ENCODE measurements at regions not wholly inside any gene's neighbourhood (a gene's known extent, or its start where the extent isn't known, plus 50 kb on each side); places are given as distances from the start of the nearest gene placed in this dataset.

- Mint-ChIP-seq H3K27ac (peak overlapping the region; percentile 93), H3K27me3 (no peaks in the 10 kb centered on the region), H3K4me3 (no peak overlapping the region), H3K4me1 (peaks cover 33% of the 10 kb centered on the region), H3K36me3 (ENCODE audit: low read depth) (peaks cover 5% of the 10 kb centered on the region)
- DNase-seq (no peak), ATAC-seq (no peak)
- H3K9me3 ChIP-seq (ENCODE audit: control insufficient read depth, low read length, poor library complexity, severe bottlenecking) = no peaks in the 10 kb centered on the region
Observed at GRCh38 chr5:160479220-160479619, 57.6 kb downstream of the PTTG1 start.

- DNase-seq (no peak), ATAC-seq (no peak)
- Mint-ChIP-seq H3K4me3 (no peak overlapping the region), H3K27ac (peak overlapping the region; percentile 93), H3K27me3 (no peaks in the 10 kb centered on the region), H3K36me3 (ENCODE audit: low read depth) (peaks cover 5% of the 10 kb centered on the region), H3K4me1 (peaks cover 32% of the 10 kb centered on the region)
- H3K9me3 ChIP-seq (ENCODE audit: control insufficient read depth, low read length, poor library complexity, severe bottlenecking) = no peaks in the 10 kb centered on the region
Observed at GRCh38 chr5:160479926-160480325, 58.3 kb downstream of the PTTG1 start.

GRCh38 chr5:160480652-160481051 is 59.0 kb downstream of the PTTG1 start:
- no peak for DNase-seq
- no peaks in the 10 kb centered on the region for H3K9me3 ChIP-seq (ENCODE audit: control insufficient read depth, low read length, poor library complexity, severe bottlenecking)
- no peak for ATAC-seq
- H3K27me3 Mint-ChIP-seq = no peaks in the 10 kb centered on the region
- peaks cover 32% of the 10 kb centered on the region for H3K4me1 Mint-ChIP-seq
- H3K4me3 Mint-ChIP-seq = no peak overlapping the region
- no peak overlapping the region for H3K27ac Mint-ChIP-seq
- H3K36me3 Mint-ChIP-seq (ENCODE audit: low read depth) = peaks cover 5% of the 10 kb centered on the region

- peaks cover 2% of the 10 kb centered on the region for H3K36me3 Mint-ChIP-seq (ENCODE audit: low read depth)
Observed at GRCh38 chr5:160484678-160485077, 63.0 kb downstream of the PTTG1 start.

GRCh38 chr5:160485364-160485969 is 63.8 kb downstream of the PTTG1 start:
- peak overlapping the region; percentile 85 for H3K27ac Mint-ChIP-seq
- no peaks in the 10 kb centered on the region for H3K27me3 Mint-ChIP-seq

More at GRCh38 chr5:160484678-160485077, 63.0 kb downstream of the PTTG1 start:
- no peak for ATAC-seq
- H3K27ac Mint-ChIP-seq = no peak overlapping the region
- no peaks in the 10 kb centered on the region for H3K27me3 Mint-ChIP-seq
- DNase-seq = no peak
- no peaks in the 10 kb centered on the region for H3K9me3 ChIP-seq (ENCODE audit: control insufficient read depth, low read length, poor library complexity, severe bottlenecking)
- peaks cover 17% of the 10 kb centered on the region for H3K4me1 Mint-ChIP-seq
- no peak overlapping the region for H3K4me3 Mint-ChIP-seq

GRCh38 chr5:160486573-160486972 is 64.9 kb downstream of the PTTG1 start:
- H3K4me1 Mint-ChIP-seq = peaks cover 17% of the 10 kb centered on the region
- no peaks in the 10 kb centered on the region for H3K27me3 Mint-ChIP-seq
- ATAC-seq (peak; percentile 81), DNase-seq (peak in 2 of 3 donors; percentile 23 to 24)
- H3K9me3 ChIP-seq (ENCODE audit: control insufficient read depth, low read length, poor library complexity, severe bottlenecking) = no peaks in the 10 kb centered on the region
- peak overlapping the region; percentile 33 for H3K4me3 Mint-ChIP-seq
- peaks cover 2% of the 10 kb centered on the region for H3K36me3 Mint-ChIP-seq (ENCODE audit: low read depth)
- peak overlapping the region; percentile 85 for H3K27ac Mint-ChIP-seq

More at GRCh38 chr5:160485364-160485969, 63.8 kb downstream of the PTTG1 start:
- H3K4me1 Mint-ChIP-seq = peaks cover 17% of the 10 kb centered on the region
- no peak for ATAC-seq
- no peak for DNase-seq
- H3K4me3 Mint-ChIP-seq = no peak overlapping the region
- no peaks in the 10 kb centered on the region for H3K9me3 ChIP-seq (ENCODE audit: control insufficient read depth, low read length, poor library complexity, severe bottlenecking)
- H3K36me3 Mint-ChIP-seq (ENCODE audit: low read depth) = peaks cover 2% of the 10 kb centered on the region

GRCh38 chr5:160488394-160489325 is 67.0 kb downstream of the PTTG1 start:
- ATAC-seq (no peak), DNase-seq (no peak)
- no peaks in the 10 kb centered on the region for H3K9me3 ChIP-seq (ENCODE audit: control insufficient read depth, low read length, poor library complexity, severe bottlenecking)
- Mint-ChIP-seq H3K4me3 (no peak overlapping the region), H3K4me1 (peaks cover 16% of the 10 kb centered on the region), H3K27me3 (peaks cover 3% of the 10 kb centered on the region), H3K36me3 (ENCODE audit: low read depth) (no peaks in the 10 kb centered on the region), H3K27ac (no peak overlapping the region)

- H3K9me3 ChIP-seq (ENCODE audit: control insufficient read depth, low read length, poor library complexity, severe bottlenecking) = no peaks in the 10 kb centered on the region
- DNase-seq = no peak
- no peak for ATAC-seq
- Mint-ChIP-seq H3K4me1 (peaks cover 10% of the 10 kb centered on the region), H3K4me3 (no peak overlapping the region), H3K36me3 (ENCODE audit: low read depth) (no peaks in the 10 kb centered on the region), H3K27ac (no peak overlapping the region), H3K27me3 (peaks cover 9% of the 10 kb centered on the region)
Observed at GRCh38 chr5:160491438-160491837, 69.8 kb downstream of the PTTG1 start.

GRCh38 chr5:160492565-160492964 is 70.9 kb downstream of the PTTG1 start:
- ATAC-seq (no peak), DNase-seq (no peak)
- no peaks in the 10 kb centered on the region for H3K36me3 Mint-ChIP-seq (ENCODE audit: low read depth)
- H3K9me3 ChIP-seq (ENCODE audit: control insufficient read depth, low read length, poor library complexity, severe bottlenecking) = no peaks in the 10 kb centered on the region
- peaks cover 13% of the 10 kb centered on the region for H3K27me3 Mint-ChIP-seq
- H3K4me1 Mint-ChIP-seq = peaks cover 2% of the 10 kb centered on the region
- H3K4me3 Mint-ChIP-seq = no peak overlapping the region
- no peak overlapping the region for H3K27ac Mint-ChIP-seq

- no peaks in the 10 kb centered on the region for H3K9me3 ChIP-seq (ENCODE audit: control insufficient read depth, low read length, poor library complexity, severe bottlenecking)
- no peak for DNase-seq
- Mint-ChIP-seq H3K27ac (no peak overlapping the region), H3K27me3 (peaks cover 13% of the 10 kb centered on the region), H3K36me3 (ENCODE audit: low read depth) (no peaks in the 10 kb centered on the region), H3K4me1 (peaks cover 2% of the 10 kb centered on the region), H3K4me3 (no peak overlapping the region)
- ATAC-seq = no peak
Observed at GRCh38 chr5:160493806-160494338, 72.2 kb downstream of the PTTG1 start.

GRCh38 chr5:160494451-160494850 is 72.8 kb downstream of the PTTG1 start:
- no peak for ATAC-seq
- H3K9me3 ChIP-seq (ENCODE audit: control insufficient read depth, low read length, poor library complexity, severe bottlenecking) = no peaks in the 10 kb centered on the region
- Mint-ChIP-seq H3K27me3 (peaks cover 13% of the 10 kb centered on the region), H3K4me3 (no peak overlapping the region), H3K27ac (no peak overlapping the region), H3K4me1 (peaks cover 2% of the 10 kb centered on the region), H3K36me3 (ENCODE audit: low read depth) (no peaks in the 10 kb centered on the region)
- no peak for DNase-seq

GRCh38 chr5:160496334-160496733 is 74.7 kb downstream of the PTTG1 start:
- peaks cover 13% of the 10 kb centered on the region for H3K27me3 Mint-ChIP-seq
- ATAC-seq = no peak
- H3K27ac Mint-ChIP-seq = no peak overlapping the region
- no peak for DNase-seq
- no peaks in the 10 kb centered on the region for H3K36me3 Mint-ChIP-seq (ENCODE audit: low read depth)
- H3K4me1 Mint-ChIP-seq = peaks cover 2% of the 10 kb centered on the region
- H3K4me3 Mint-ChIP-seq = no peak overlapping the region
- H3K9me3 ChIP-seq (ENCODE audit: control insufficient read depth, low read length, poor library complexity, severe bottlenecking) = no peaks in the 10 kb centered on the region

GRCh38 chr5:160496784-160497183 is 75.1 kb downstream of the PTTG1 start:
- H3K27ac Mint-ChIP-seq = no peak overlapping the region
- no peaks in the 10 kb centered on the region for H3K9me3 ChIP-seq (ENCODE audit: control insufficient read depth, low read length, poor library complexity, severe bottlenecking)
- ATAC-seq = no peak

More at GRCh38 chr5:160496784-160497183, 75.1 kb downstream of the PTTG1 start:
- Mint-ChIP-seq H3K4me3 (no peak overlapping the region), H3K4me1 (peaks cover 2% of the 10 kb centered on the region), H3K36me3 (ENCODE audit: low read depth) (no peaks in the 10 kb centered on the region), H3K27me3 (peaks cover 13% of the 10 kb centered on the region)
- no peak for DNase-seq
